SU-DHL-6 (cell line): ENCODE measurements at regions not wholly inside any gene's neighbourhood (a gene's known extent, or its start where the extent isn't known, plus 50 kb on each side); places are given as distances from the start of the nearest gene placed in this dataset.

Experiments used
- H2AFZ ChIP-seq: fragments of 200-600 bp; sonication (generic); 2 replicates; pipeline ENCODE4 v1.6.1; 2014; ENCODE audit warnings: low read depth, mild to moderate bottlenecking, moderate library complexity, mixed read lengths, antibody characterized with exemption, low read length; ENCODE audit not compliant: severe bottlenecking
- H3F3A ChIP-seq: fragments of 200-600 bp; shearing (Covaris generic); 2 replicates; pipeline ENCODE4 v1.6.0; 2016; ENCODE audit warnings: antibody characterized with exemption, mild to moderate bottlenecking; ENCODE audit not compliant: insufficient read depth
- H3K27ac ChIP-seq: fragments of 200-600 bp; sonication (generic); 2 replicates; pipeline ENCODE4 v1.5.1; 2016; ENCODE audit warnings: low read depth, mild to moderate bottlenecking, low read length, moderate library complexity, mixed read lengths
- H3K27me3 ChIP-seq: fragments of 200-600 bp; sonication (generic), shearing (Covaris generic); 2 replicates; pipeline ENCODE4 v1.6.0; 2014; ENCODE audit warnings: mild to moderate bottlenecking, low read length
- H3K36me3 ChIP-seq: fragments of 200-600 bp; sonication (generic); 2 replicates; pipeline ENCODE4 v1.6.1; 2014; ENCODE audit warnings: mild to moderate bottlenecking, low read length, mixed read lengths
- H3K4me2 ChIP-seq: fragments of 300-600, 200-600 bp; shearing (Covaris generic), sonication (generic); 2 replicates; pipeline ENCODE4 v1.6.0; 2014; ENCODE audit warnings: low read length, low read depth, mild to moderate bottlenecking; ENCODE audit not compliant: poor library complexity, severe bottlenecking
- H3K4me3 ChIP-seq: fragments of 200-600 bp; sonication (generic); 2 replicates; pipeline ENCODE4 v1.5.1; 2014; ENCODE audit warnings: antibody characterized with exemption, low read length, mild to moderate bottlenecking, mixed read lengths; ENCODE audit not compliant: insufficient read depth, poor library complexity, severe bottlenecking
- H3K79me2 ChIP-seq: fragments of 200-600 bp; sonication (generic); 2 replicates; pipeline ENCODE4 v1.6.1; 2014; ENCODE audit warnings: mild to moderate bottlenecking, low read length, moderate library complexity; ENCODE audit not compliant: insufficient read depth
- H3K9ac ChIP-seq: fragments of 200-600 bp; sonication (generic); 2 replicates; pipeline ENCODE4 v1.7.0; 2014; ENCODE audit warnings: mild to moderate bottlenecking, low read length
- H3K9me2 ChIP-seq: fragments of 200-600 bp; sonication (generic); replicated peaks from 2 replicates; pipeline ENCODE4 v1.6.1; 2014; ENCODE audit warnings: low read length; ENCODE audit not compliant: insufficient read depth
- H3K9me3 ChIP-seq: fragments of 200-600 bp; sonication (generic); 2 replicates; pipeline ENCODE4 v1.6.1; 2014; ENCODE audit warnings: low read length, mixed read lengths; ENCODE audit not compliant: insufficient read depth
- H4K20me1 ChIP-seq: fragments of 200-600 bp; sonication (generic); 2 replicates; pipeline ENCODE4 v1.6.1; 2014; ENCODE audit warnings: low read depth, mild to moderate bottlenecking, antibody characterized with exemption, low read length, moderate library complexity, mixed read lengths
- CTCF ChIP-seq: fragments of 200-600 bp; sonication (generic); IDR thresholded peaks from one replicate; pipeline ENCODE4 v1.5.1; 2017; ENCODE audit warnings: antibody characterized with exemption, mild to moderate bottlenecking, low read length, moderate library complexity; ENCODE audit not compliant: insufficient read depth, poor library complexity, severe bottlenecking
- EZH2phosphoT487 ChIP-seq: fragments of 200-600 bp; sonication (generic), shearing (Covaris generic); conservative IDR thresholded peaks from 2 replicates; pipeline ENCODE4 v1.6.1; 2018; ENCODE audit warnings: mild to moderate bottlenecking, antibody characterized with exemption, low read length, moderate library complexity, mixed read lengths

- Histone ChIP-seq H3K27ac (no peak overlapping the region), H3K27me3 (no peaks in the 10 kb centered on the region), H3F3A (no peaks in the 10 kb centered on the region), H3K79me2 (no peaks in the 10 kb centered on the region), H3K9me2 (no peaks in the 10 kb centered on the region), H3K9me3 (no peaks in the 10 kb centered on the region), H4K20me1 (no peaks in the 10 kb centered on the region), H2AFZ (no peak overlapping the region), H3K4me3 (no peak overlapping the region), H3K36me3 (no peaks in the 10 kb centered on the region), H3K4me2 (no peak overlapping the region), H3K9ac (no peak overlapping the region)
- TF ChIP-seq CTCF (no peak), EZH2phosphoT487 (no peak)
Measured at GRCh38 chr3:36164400-36164799, 215.9 kb upstream of the STAC start.

- Histone ChIP-seq H3K36me3 (no peaks in the 10 kb centered on the region), H3K27me3 (no peaks in the 10 kb centered on the region), H4K20me1 (no peaks in the 10 kb centered on the region), H3K9me3 (no peaks in the 10 kb centered on the region), H3K79me2 (no peaks in the 10 kb centered on the region), H2AFZ (no peak overlapping the region), H3K9ac (no peak overlapping the region), H3F3A (no peaks in the 10 kb centered on the region), H3K4me3 (no peak overlapping the region), H3K27ac (no peak overlapping the region), H3K4me2 (no peak overlapping the region), H3K9me2 (no peaks in the 10 kb centered on the region)
- no peak for TF ChIP-seq EZH2phosphoT487
- no peak for TF ChIP-seq CTCF
Measured at GRCh38 chr3:36165509-36166290, 214.6 kb upstream of the STAC start.

GRCh38 chr3:36166477-36166876 is 213.8 kb upstream of the STAC start:
- H3K9ac ChIP-seq: no peak overlapping the region
- no peaks in the 10 kb centered on the region for H4K20me1 ChIP-seq
- H3K27me3 ChIP-seq: no peaks in the 10 kb centered on the region
- H3K4me2 ChIP-seq: no peak overlapping the region
- H2AFZ ChIP-seq: no peak overlapping the region
- TF ChIP-seq CTCF (no peak), EZH2phosphoT487 (no peak)
- no peaks in the 10 kb centered on the region for H3K79me2 ChIP-seq
- no peak overlapping the region for H3K27ac ChIP-seq
- no peaks in the 10 kb centered on the region for H3K9me3 ChIP-seq
- H3K4me3 ChIP-seq: no peak overlapping the region
- H3K36me3 ChIP-seq: no peaks in the 10 kb centered on the region
- H3F3A ChIP-seq: no peaks in the 10 kb centered on the region
- no peaks in the 10 kb centered on the region for H3K9me2 ChIP-seq
